ENCODE measurements at regions not wholly inside any gene's neighbourhood (a gene's known extent, or its start where the extent isn't known, plus 50 kb on each side); places are given as distances from the start of the nearest gene placed in this dataset.
"Not testable (repeated sequence)": the region's sequence is repeated elsewhere in the genome, so short reads cannot be mapped to it uniquely, and the experiment has no call there.

GRCh38 chr14:40248671-40249070 is 816.4 kb upstream of the FBXO33 start:
- no peak for DNase-seq (ENCODE audit: low spot score)

GRCh38 chr14:40240245-40240859 is 808.1 kb upstream of the FBXO33 start:
- peak; percentile 59 for DNase-seq (ENCODE audit: low spot score)

GRCh38 chr14:40232302-40232701 is 800.1 kb upstream of the FBXO33 start:
- DNase-seq (ENCODE audit: low spot score): no peak

DNA sequence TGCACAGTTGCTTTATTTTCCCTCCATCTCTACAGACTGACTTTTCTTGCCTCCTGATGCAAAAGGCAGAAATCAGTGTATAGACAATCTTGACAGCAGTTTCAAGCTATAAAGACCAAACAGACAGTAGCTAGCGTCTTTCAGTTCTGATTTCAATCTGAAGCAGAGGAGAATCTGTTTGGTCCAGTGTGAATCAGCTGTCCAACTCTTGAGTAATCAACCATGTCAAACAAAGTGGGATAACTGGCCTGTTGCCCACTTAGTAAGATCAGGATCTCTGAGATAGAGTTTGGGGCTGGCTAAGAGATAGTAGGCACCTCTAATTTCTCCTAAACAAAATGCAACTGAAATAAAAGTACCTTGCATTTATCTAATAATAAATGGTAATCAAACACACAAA is 797.4 kb upstream of the FBXO33 start:
- no peak for DNase-seq (ENCODE audit: low spot score)

- DNase-seq (ENCODE audit: low spot score): no peak
These were observed 790.8 kb upstream of the FBXO33 start for GRCh38 chr14:40222996-40223395.

- DNase-seq (ENCODE audit: low spot score): no peak
These were observed 789.2 kb upstream of the FBXO33 start for GRCh38 chr14:40221428-40221827.

DNA sequence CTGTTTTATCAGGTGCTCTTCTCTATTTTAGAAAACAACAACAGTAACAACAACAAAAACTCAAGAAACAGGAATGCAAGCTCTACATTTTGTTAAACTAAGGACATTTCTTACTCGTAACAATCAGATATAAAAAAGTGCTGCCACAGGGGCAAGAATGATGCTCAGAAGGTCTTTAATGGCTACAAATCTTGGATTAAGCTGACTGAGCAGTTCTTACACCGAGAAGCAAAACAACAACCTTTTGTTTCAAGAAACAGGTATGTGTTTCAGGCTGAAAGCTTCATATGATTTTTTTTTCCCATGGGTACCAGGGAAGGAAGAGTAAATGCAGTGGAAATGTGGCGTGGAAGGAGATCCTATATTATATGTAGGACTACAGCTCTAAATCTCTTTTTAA is 786.8 kb upstream of the FBXO33 start:
- DNase-seq (ENCODE audit: low spot score): no peak

- DNase-seq (ENCODE audit: low spot score): no peak
These were observed 786.2 kb upstream of the FBXO33 start for GRCh38 chr14:40218282-40218941.

DNA sequence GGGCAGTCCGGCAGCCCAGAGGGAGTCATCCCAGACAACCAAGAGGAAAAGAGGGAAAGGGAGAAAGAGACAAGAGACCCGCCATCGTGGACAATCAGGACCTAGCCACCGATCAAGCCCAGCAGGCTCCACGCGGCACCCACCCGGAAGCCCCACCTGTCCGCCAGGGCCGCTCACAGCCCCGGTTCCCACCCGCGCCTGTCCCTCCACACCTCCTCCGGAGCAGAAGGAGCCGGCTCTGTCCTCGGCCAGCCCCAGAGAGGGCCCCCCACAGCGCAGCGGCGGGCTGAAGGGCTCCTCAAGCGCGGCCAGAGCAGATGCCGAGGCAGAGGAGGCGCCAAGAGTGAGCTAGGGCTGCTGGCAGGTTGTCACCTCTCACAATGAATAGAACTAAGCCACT is 784.7 kb upstream of the FBXO33 start:
- no peak for DNase-seq (ENCODE audit: low spot score)

- not testable (repeated sequence) for DNase-seq (ENCODE audit: low spot score)
These were observed 784.2 kb upstream of the FBXO33 start for GRCh38 chr14:40216408-40216807.

GRCh38 chr14:40213701-40214100 is 781.5 kb upstream of the FBXO33 start:
- DNase-seq (ENCODE audit: low spot score): no peak

DNA sequence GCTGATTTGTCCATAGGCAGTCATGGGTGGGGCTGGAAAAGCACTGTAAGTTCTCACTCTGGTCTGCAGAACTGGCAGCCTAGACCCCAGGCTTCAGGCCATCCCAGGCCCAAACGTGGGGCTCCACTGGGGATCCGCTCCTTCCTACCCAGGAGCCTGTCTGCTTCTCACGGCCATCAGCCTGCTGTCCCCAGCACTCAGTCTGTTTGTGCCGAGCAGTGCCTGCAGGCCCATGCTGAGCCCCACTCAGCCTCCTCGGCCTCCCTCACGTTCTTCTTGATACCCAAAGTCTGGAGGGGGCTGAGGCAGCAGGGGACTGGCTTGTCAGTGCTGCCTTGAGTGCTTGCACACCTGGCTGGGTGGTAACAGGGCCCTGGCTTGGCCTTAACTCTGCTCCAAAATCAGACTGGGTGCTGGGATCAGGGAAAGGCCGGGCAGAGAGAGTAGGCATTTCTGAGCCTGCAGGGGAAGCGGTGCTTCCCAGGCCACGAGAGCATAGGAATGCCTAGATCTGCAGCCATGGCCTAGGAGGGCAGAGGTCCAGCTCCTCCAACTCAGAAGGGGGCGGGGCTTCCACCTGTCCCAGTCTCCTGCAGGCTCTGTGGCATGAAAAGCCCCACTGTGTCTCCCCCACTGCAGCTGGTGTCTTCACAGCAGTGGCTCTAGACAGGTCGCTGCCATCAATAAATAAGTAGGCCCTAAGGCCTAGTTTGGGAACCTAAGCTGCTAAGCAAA is 772.4 kb upstream of the FBXO33 start:
- no peak for DNase-seq (ENCODE audit: low spot score)

- DNase-seq (ENCODE audit: low spot score): no peak
These were observed 766.9 kb upstream of the FBXO33 start for GRCh38 chr14:40199101-40199500.

- DNase-seq (ENCODE audit: low spot score): no peak
These were observed 765.1 kb upstream of the FBXO33 start for GRCh38 chr14:40197344-40197743.

DNA sequence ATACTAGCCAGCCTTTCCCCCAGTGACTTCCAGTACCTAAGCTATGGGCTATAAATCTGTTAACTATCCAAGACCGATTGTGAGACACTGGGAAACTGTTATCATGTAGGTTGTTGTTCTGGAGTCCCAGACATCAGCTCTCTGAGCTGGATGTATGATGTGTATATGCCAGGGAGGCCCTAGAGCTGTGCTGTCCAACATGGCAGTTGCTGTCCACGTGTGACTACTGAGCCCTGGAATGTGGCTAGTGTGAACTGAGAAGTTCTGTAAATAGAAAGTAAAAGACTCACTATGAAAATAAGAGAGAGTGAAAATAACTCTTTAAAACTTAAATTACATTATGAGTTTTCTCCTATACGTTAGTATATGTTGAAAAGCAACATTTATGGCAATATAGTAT is 755.8 kb upstream of the FBXO33 start:
- DNase-seq (ENCODE audit: low spot score): no peak

- DNase-seq (ENCODE audit: low spot score): no peak
These were observed 731.9 kb upstream of the FBXO33 start for GRCh38 chr14:40164083-40164482.

- DNase-seq (ENCODE audit: low spot score): no peak
These were observed 707.4 kb upstream of the FBXO33 start for GRCh38 chr14:40139657-40140056.

GRCh38 chr14:40133463-40133862 is 701.2 kb upstream of the FBXO33 start:
- no peak for DNase-seq (ENCODE audit: low spot score)

GRCh38 chr14:40129159-40129558 is 696.9 kb upstream of the FBXO33 start:
- DNase-seq (ENCODE audit: low spot score): no peak

DNA sequence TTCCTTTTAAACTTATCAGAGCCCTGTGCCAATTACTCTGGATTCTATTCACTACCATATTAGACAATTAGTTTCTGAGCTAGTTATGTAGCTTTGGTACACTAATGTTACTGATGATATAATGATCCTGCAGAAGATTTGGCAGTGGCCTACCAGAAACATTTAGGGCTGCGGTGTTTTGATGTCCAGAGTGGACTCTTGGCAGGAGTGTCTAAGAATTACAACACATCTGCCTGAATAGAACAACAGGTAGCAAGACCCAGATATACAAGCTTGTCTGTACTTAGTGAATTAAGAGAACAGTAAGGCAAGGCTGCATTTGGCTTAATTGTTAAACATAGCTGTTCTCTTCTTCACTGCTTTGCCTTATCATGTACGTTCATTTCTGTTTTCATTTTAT is 691.6 kb upstream of the FBXO33 start:
- no peak for DNase-seq (ENCODE audit: low spot score)

- DNase-seq (ENCODE audit: low spot score): no peak
These were observed 690.9 kb upstream of the FBXO33 start for GRCh38 chr14:40122968-40123648.

- no peak for DNase-seq (ENCODE audit: low spot score)
These were observed 687.5 kb upstream of the FBXO33 start for GRCh38 chr14:40119765-40120164.

- DNase-seq (ENCODE audit: low spot score): no peak
These were observed 687.1 kb upstream of the FBXO33 start for GRCh38 chr14:40119321-40119720.
